ENCODE measurements at regions not wholly inside any gene's neighbourhood (a gene's known extent, or its start where the extent isn't known, plus 50 kb on each side); places are given as distances from the start of the nearest gene placed in this dataset.

- 73 to 77% methylated on average over 9 of the region's 9 CpGs for WGBS, 2 experiments (ENCODE audit: low coverage in 1 of 2, low lambda C conversion rate in 2 of 2, missing lambda C conversion rate in 2 of 2)
- no peak for DNase-seq
- TF ChIP-seq EZH2phosphoT487 (IDR thresholded peaks at IDR 0.05; ENCODE audit: insufficient read depth, low read depth): no peak
- no peak for TF ChIP-seq EZH2 (IDR thresholded peaks at IDR 0.05; ENCODE audit: insufficient read depth, poor library complexity, severe bottlenecking)
- H3K4me1 ChIP-seq (ENCODE audit: insufficient read depth): peaks cover 34% of the 10 kb centered on the region
- no peaks in the 10 kb centered on the region for H3K27me3 ChIP-seq (replicated peaks; ENCODE audit: insufficient read depth)
- H3K79me2 ChIP-seq (ENCODE audit: insufficient read depth): no peaks in the 10 kb centered on the region
- no peak overlapping the region for H3K4me3 ChIP-seq
- in situ Hi-C loops (cut with MboI): no loop called here
- no peaks in the 10 kb centered on the region for H3K9me2 ChIP-seq (ENCODE audit: insufficient read depth)
- no peaks in the 10 kb centered on the region for H4K20me1 ChIP-seq (ENCODE audit: insufficient read depth)
- H2AFZ ChIP-seq: no peak overlapping the region
- H3K36me3 ChIP-seq (ENCODE audit: low read depth): no peaks in the 10 kb centered on the region
- peak overlapping the region; percentile 89 for H3K27ac ChIP-seq
- no peak overlapping the region for H3K4me2 ChIP-seq (ENCODE audit: unreplicated experiment)
- H3K9ac ChIP-seq: no peak overlapping the region
- H3F3A ChIP-seq (ENCODE audit: insufficient read depth): peaks cover 32% of the 10 kb centered on the region
- H3K9me3 ChIP-seq (ENCODE audit: low read depth): no peaks in the 10 kb centered on the region
Measured at GRCh38 chr11:8831861-8832260, 79.1 kb upstream of the AKIP1 start.

GRCh38 chr11:8832571-8833260 is 78.3 kb upstream of the AKIP1 start:
- peaks cover 35% of the 10 kb centered on the region for H3K4me1 ChIP-seq (ENCODE audit: insufficient read depth)
- TF ChIP-seq EZH2phosphoT487 (IDR thresholded peaks at IDR 0.05; ENCODE audit: insufficient read depth, low read depth): no peak
- TF ChIP-seq EZH2 (IDR thresholded peaks at IDR 0.05; ENCODE audit: insufficient read depth, poor library complexity, severe bottlenecking): no peak
- no peaks in the 10 kb centered on the region for H3K79me2 ChIP-seq (ENCODE audit: insufficient read depth)
- no peaks in the 10 kb centered on the region for H4K20me1 ChIP-seq (ENCODE audit: insufficient read depth)
- H3K4me3 ChIP-seq: peak overlapping the region; percentile 4; the same call in 1 of the 2 replicates
- peak overlapping the region; percentile 89 for H3K27ac ChIP-seq
- H3K9me2 ChIP-seq (ENCODE audit: insufficient read depth): no peaks in the 10 kb centered on the region
- peak overlapping the region; percentile 64 for H2AFZ ChIP-seq
- peak overlapping the region; percentile 59 for H3K9ac ChIP-seq
- WGBS, 2 experiments (ENCODE audit: low coverage in 1 of 2, low lambda C conversion rate in 2 of 2, missing lambda C conversion rate in 2 of 2): 15 to 21% methylated on average over 9 of the region's 9 CpGs
- peaks cover 31% of the 10 kb centered on the region for H3F3A ChIP-seq (ENCODE audit: insufficient read depth)
- no peaks in the 10 kb centered on the region for H3K36me3 ChIP-seq (ENCODE audit: low read depth)
- peak overlapping the region; percentile 71 for H3K4me2 ChIP-seq (ENCODE audit: unreplicated experiment)
- in situ Hi-C loops (cut with MboI): no loop called here
- DNase-seq: peak; percentile 85
- H3K9me3 ChIP-seq (ENCODE audit: low read depth): no peaks in the 10 kb centered on the region
- no peaks in the 10 kb centered on the region for H3K27me3 ChIP-seq (replicated peaks; ENCODE audit: insufficient read depth)

- DNase-seq: peak; percentile 82
- Histone ChIP-seq H3K4me1 (ENCODE audit: insufficient read depth) (peaks cover 45% of the 10 kb centered on the region), H3K9me2 (ENCODE audit: insufficient read depth) (no peaks in the 10 kb centered on the region), H3K9ac (peak overlapping the region; percentile 59), H2AFZ (no peak overlapping the region), H3F3A (ENCODE audit: insufficient read depth) (peaks cover 42% of the 10 kb centered on the region), H3K36me3 (ENCODE audit: low read depth) (no peaks in the 10 kb centered on the region), H3K4me3 (peak overlapping the region; percentile 26; the same call in 1 of the 2 replicates), H4K20me1 (ENCODE audit: insufficient read depth) (no peaks in the 10 kb centered on the region), H3K27me3 (replicated peaks; ENCODE audit: insufficient read depth) (no peaks in the 10 kb centered on the region), H3K9me3 (ENCODE audit: low read depth) (no peaks in the 10 kb centered on the region), H3K79me2 (ENCODE audit: insufficient read depth) (no peaks in the 10 kb centered on the region), H3K27ac (peak overlapping the region; percentile 89), H3K4me2 (ENCODE audit: unreplicated experiment) (peak overlapping the region; percentile 71)
- in situ Hi-C loops (cut with MboI): no loop called here
- TF ChIP-seq EZH2 (IDR thresholded peaks at IDR 0.05; ENCODE audit: insufficient read depth, poor library complexity, severe bottlenecking) (no peak), EZH2phosphoT487 (IDR thresholded peaks at IDR 0.05; ENCODE audit: insufficient read depth, low read depth) (no peak)
- WGBS, 2 experiments (ENCODE audit: low coverage in 1 of 2, low lambda C conversion rate in 2 of 2, missing lambda C conversion rate in 2 of 2): 52 to 59% methylated on average over 4 of the region's 4 CpGs
Measured at GRCh38 chr11:8833568-8834315, 77.2 kb upstream of the AKIP1 start.

GRCh38 chr11:8834379-8834778 is 76.6 kb upstream of the AKIP1 start:
- peak overlapping the region; percentile 71 for H3K4me2 ChIP-seq (ENCODE audit: unreplicated experiment)
- no peaks in the 10 kb centered on the region for H3K79me2 ChIP-seq (ENCODE audit: insufficient read depth)
- no peaks in the 10 kb centered on the region for H3K27me3 ChIP-seq (replicated peaks; ENCODE audit: insufficient read depth)
- H3K36me3 ChIP-seq (ENCODE audit: low read depth): no peaks in the 10 kb centered on the region
- TF ChIP-seq EZH2phosphoT487 (IDR thresholded peaks at IDR 0.05; ENCODE audit: insufficient read depth, low read depth) (no peak), EZH2 (IDR thresholded peaks at IDR 0.05; ENCODE audit: insufficient read depth, poor library complexity, severe bottlenecking) (no peak)
- H3F3A ChIP-seq (ENCODE audit: insufficient read depth): peaks cover 48% of the 10 kb centered on the region
- H3K9me2 ChIP-seq (ENCODE audit: insufficient read depth): no peaks in the 10 kb centered on the region
- H3K27ac ChIP-seq: peak overlapping the region; percentile 89
- 87 to 91% methylated on average over 5 of the region's 5 CpGs for WGBS, 2 experiments (ENCODE audit: low coverage in 1 of 2, low lambda C conversion rate in 2 of 2, missing lambda C conversion rate in 2 of 2)
- peaks cover 49% of the 10 kb centered on the region for H3K4me1 ChIP-seq (ENCODE audit: insufficient read depth)
- no peaks in the 10 kb centered on the region for H4K20me1 ChIP-seq (ENCODE audit: insufficient read depth)
- no peaks in the 10 kb centered on the region for H3K9me3 ChIP-seq (ENCODE audit: low read depth)
- peak overlapping the region; percentile 59; the same call in 1 of the 2 replicates for H3K9ac ChIP-seq
- H3K4me3 ChIP-seq: no peak overlapping the region
- in situ Hi-C loops (cut with MboI): no loop called here
- H2AFZ ChIP-seq: no peak overlapping the region
- DNase-seq: no peak
